Neural cell (in vitro differentiated cells): ENCODE measurements at regions not wholly inside any gene's neighbourhood (a gene's known extent, or its start where the extent isn't known, plus 50 kb on each side); places are given as distances from the start of the nearest gene placed in this dataset.

Experiments used
- EP300 ChIP-seq: fragments of 450-650 bp; conservative IDR thresholded peaks from 2 replicates; pipeline ENCODE4 v1.6.1; 2014; ENCODE audit warnings: antibody characterized with exemption, mild to moderate bottlenecking, moderate library complexity; ENCODE audit not compliant: poor library complexity, severe bottlenecking
- EZH2 ChIP-seq: fragments of 200-600, 300-800 bp; shearing (Covaris generic), sonication (generic); IDR thresholded peaks from 2 replicates; pipeline ENCODE4 v1.6.1; 2014; ENCODE audit warnings: antibody characterized with exemption, low read length, borderline replicate concordance, mild to moderate bottlenecking; ENCODE audit not compliant: insufficient read depth, poor library complexity, severe bottlenecking
- POLR2AphosphoS5 ChIP-seq: IDR thresholded peaks from 2 replicates; pipeline ENCODE4 v1.6.1; 2012
- RAD21 ChIP-seq: fragments of 450-650 bp; conservative IDR thresholded peaks from 2 replicates; pipeline ENCODE4 v1.6.1; 2014; ENCODE audit warnings: antibody characterized with exemption, mild to moderate bottlenecking, moderate library complexity
- REST ChIP-seq: IDR thresholded peaks from 2 replicates; pipeline ENCODE4 v1.6.1; 2012; ENCODE audit warnings: borderline replicate concordance
- SMC3 ChIP-seq: fragments of 450-650 bp; conservative IDR thresholded peaks from 2 replicates; pipeline ENCODE4 v1.6.1; 2014; ENCODE audit warnings: antibody characterized with exemption, mild to moderate bottlenecking, moderate library complexity; ENCODE audit not compliant: poor library complexity
- TAF1 ChIP-seq: IDR thresholded peaks from 2 replicates; pipeline ENCODE4 v1.6.1; 2012; ENCODE audit warnings: low read depth
- TF ChIP-seq, protein P1 (sequence below): fragments of 450-650 bp; IDR thresholded peaks from 2 replicates; pipeline ENCODE4 v1.5.1; 2014; ENCODE audit warnings: antibody characterized with exemption, mild to moderate bottlenecking, moderate library complexity; ENCODE audit not compliant: poor library complexity, severe bottlenecking

DNA sequence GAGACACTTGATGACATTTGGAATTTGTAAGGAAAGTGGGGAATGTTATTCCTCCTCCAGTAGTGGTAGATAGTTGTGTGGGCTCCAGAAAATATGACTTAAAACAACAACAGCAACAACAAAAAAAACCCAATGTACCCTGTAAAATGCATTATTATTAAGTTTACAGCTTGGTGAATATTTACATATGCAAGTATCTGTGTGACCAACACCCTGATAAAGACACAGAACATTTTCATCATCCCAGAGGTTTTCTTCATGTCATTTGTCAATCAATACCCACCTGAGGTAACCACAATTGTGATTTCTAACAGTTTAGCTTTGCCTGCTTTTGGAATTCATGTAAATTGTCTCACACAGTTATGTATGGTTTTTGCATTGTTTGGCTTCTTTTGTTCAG is 152.1 kb upstream of the GRIK2 start:
- TF ChIP-seq, protein P1, sequence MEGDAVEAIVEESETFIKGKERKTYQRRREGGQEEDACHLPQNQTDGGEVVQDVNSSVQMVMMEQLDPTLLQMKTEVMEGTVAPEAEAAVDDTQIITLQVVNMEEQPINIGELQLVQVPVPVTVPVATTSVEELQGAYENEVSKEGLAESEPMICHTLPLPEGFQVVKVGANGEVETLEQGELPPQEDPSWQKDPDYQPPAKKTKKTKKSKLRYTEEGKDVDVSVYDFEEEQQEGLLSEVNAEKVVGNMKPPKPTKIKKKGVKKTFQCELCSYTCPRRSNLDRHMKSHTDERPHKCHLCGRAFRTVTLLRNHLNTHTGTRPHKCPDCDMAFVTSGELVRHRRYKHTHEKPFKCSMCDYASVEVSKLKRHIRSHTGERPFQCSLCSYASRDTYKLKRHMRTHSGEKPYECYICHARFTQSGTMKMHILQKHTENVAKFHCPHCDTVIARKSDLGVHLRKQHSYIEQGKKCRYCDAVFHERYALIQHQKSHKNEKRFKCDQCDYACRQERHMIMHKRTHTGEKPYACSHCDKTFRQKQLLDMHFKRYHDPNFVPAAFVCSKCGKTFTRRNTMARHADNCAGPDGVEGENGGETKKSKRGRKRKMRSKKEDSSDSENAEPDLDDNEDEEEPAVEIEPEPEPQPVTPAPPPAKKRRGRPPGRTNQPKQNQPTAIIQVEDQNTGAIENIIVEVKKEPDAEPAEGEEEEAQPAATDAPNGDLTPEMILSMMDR, result no peak
- TF ChIP-seq RAD21 (no peak), REST (no peak), EZH2 (no peak), POLR2AphosphoS5 (no peak), TAF1 (no peak), EP300 (no peak), SMC3 (no peak)
